NCI-H2029 (cell line): ENCODE measurements at regions not wholly inside any gene's neighbourhood (a gene's known extent, or its start where the extent isn't known, plus 50 kb on each side); places are given as distances from the start of the nearest gene placed in this dataset.
A peak's percentile ranks its signal among the peaks of the same experiment; 100 is the strongest.
"Not testable (repeated sequence)": the region's sequence is repeated elsewhere in the genome, so short reads cannot be mapped to it uniquely, and the experiment has no call there.

Experiments
- DNase-seq: peaks from one replicate; lab custom pipeline; 2025; lab: John Stamatoyannopoulos, UW

- DNase-seq, result no peak
Measured at GRCh38 chr1:22332424-22332717, 119.3 kb upstream of the ZBTB40 start.

- DNase-seq, result no peak
Measured at GRCh38 chr1:22332795-22333499, 118.7 kb upstream of the ZBTB40 start.

GRCh38 chr1:22333516-22334121 is 118.0 kb upstream of the ZBTB40 start:
- DNase-seq, result no peak

GRCh38 chr1:22334860-22335550 is 116.6 kb upstream of the ZBTB40 start:
- DNase-seq, result no peak

GRCh38 chr1:22336274-22336673 is 115.4 kb upstream of the ZBTB40 start:
- DNase-seq, result not testable (repeated sequence)

- DNase-seq, result not testable (repeated sequence)
Measured at GRCh38 chr1:22336696-22337545, 114.7 kb upstream of the ZBTB40 start.

- DNase-seq, result no peak
Measured at GRCh38 chr1:22338071-22338765, 113.4 kb upstream of the ZBTB40 start.

GRCh38 chr1:22339237-22339636 is 112.4 kb upstream of the ZBTB40 start:
- no peak for DNase-seq

GRCh38 chr1:22340066-22340465 is 111.6 kb upstream of the ZBTB40 start:
- DNase-seq, result no peak

- no peak for DNase-seq
Measured at GRCh38 chr1:22340873-22341272, 110.8 kb upstream of the ZBTB40 start.

GRCh38 chr1:22341791-22342605 is 109.7 kb upstream of the ZBTB40 start:
- DNase-seq, result peak; percentile 47

- DNase-seq, result no peak
Measured at GRCh38 chr1:22342734-22343191, 108.9 kb upstream of the ZBTB40 start.

GRCh38 chr1:22343456-22344328 is 108.0 kb upstream of the ZBTB40 start:
- no peak for DNase-seq

- DNase-seq, result no peak
Measured at GRCh38 chr1:22344329-22344630, 107.4 kb upstream of the ZBTB40 start.

- no peak for DNase-seq
Measured at GRCh38 chr1:22344851-22345560, 106.6 kb upstream of the ZBTB40 start.

- peak; percentile 28 for DNase-seq
Measured at GRCh38 chr1:22347854-22348760, 103.5 kb upstream of the ZBTB40 start.

- DNase-seq, result no peak
Measured at GRCh38 chr1:22349362-22350043, 102.1 kb upstream of the ZBTB40 start.
